CD1c-positive myeloid dendritic cell (primary cell): ENCODE measurements at regions not wholly inside any gene's neighbourhood (a gene's known extent, or its start where the extent isn't known, plus 50 kb on each side); places are given as distances from the start of the nearest gene placed in this dataset.
"Not testable (repeated sequence)": the region's sequence is repeated elsewhere in the genome, so short reads cannot be mapped to it uniquely, and the experiment has no call there.

Experiments
- DNase-seq: peaks from one replicate; pipeline ENCODE4 v3.0.0-alpha.2; 2016; ENCODE audit errors: extremely low spot score

- DNase-seq = not testable (repeated sequence)
Observed at GRCh38 chr12:64552510-64552909, 57.8 kb upstream of the RASSF3 start.

- not testable (repeated sequence) for DNase-seq
Observed at GRCh38 chr12:64553689-64554088, 56.6 kb upstream of the RASSF3 start.

- no peak for DNase-seq
Observed at GRCh38 chr12:64556231-64556630, 54.1 kb upstream of the RASSF3 start.

GRCh38 chr12:64558754-64559153 lies 51.5 kb upstream of the RASSF3 start:
- DNase-seq = no peak

GRCh38 chr12:64560396-64561301 lies 49.6 kb upstream of the RASSF3 start:
- peak; percentile 62 for DNase-seq
